ENCODE measurements at regions not wholly inside any gene's neighbourhood (a gene's known extent, or its start where the extent isn't known, plus 50 kb on each side); places are given as distances from the start of the nearest gene placed in this dataset.

- TF ChIP-seq RFX5 (IDR thresholded peaks at IDR 0.05; ENCODE audit: low read depth, low read length) (no peak), CTCF (conservative IDR thresholded peaks at IDR 0.05; ENCODE audit: low read depth, low read length) (no peak), ELK1 (IDR thresholded peaks at IDR 0.05; ENCODE audit: borderline replicate concordance, low read depth, low read length) (no peak)
Measured at GRCh38 chr2:105997711-105998110, 196.4 kb downstream of the UXS1 start.
